HG03097 (cell line): ENCODE measurements at regions not wholly inside any gene's neighbourhood (a gene's known extent, or its start where the extent isn't known, plus 50 kb on each side); places are given as distances from the start of the nearest gene placed in this dataset.
"Not testable (repeated sequence)": the region's sequence is repeated elsewhere in the genome, so short reads cannot be mapped to it uniquely, and the experiment has no call there.

ENCODE experiments used
- ATAC-seq: cut with Tn5 transposase; IDR thresholded peaks from one replicate; pipeline ENCODE4 v1.9.1; 2021; ENCODE audit not compliant: unreplicated experiment, low FRiP score

- no peak for ATAC-seq
Measured at GRCh38 chr1:182172699-182173098, 111.2 kb upstream of the ZNF648 start.

- ATAC-seq: no peak
Measured at GRCh38 chr1:182170891-182171461, 109.5 kb upstream of the ZNF648 start.

DNA sequence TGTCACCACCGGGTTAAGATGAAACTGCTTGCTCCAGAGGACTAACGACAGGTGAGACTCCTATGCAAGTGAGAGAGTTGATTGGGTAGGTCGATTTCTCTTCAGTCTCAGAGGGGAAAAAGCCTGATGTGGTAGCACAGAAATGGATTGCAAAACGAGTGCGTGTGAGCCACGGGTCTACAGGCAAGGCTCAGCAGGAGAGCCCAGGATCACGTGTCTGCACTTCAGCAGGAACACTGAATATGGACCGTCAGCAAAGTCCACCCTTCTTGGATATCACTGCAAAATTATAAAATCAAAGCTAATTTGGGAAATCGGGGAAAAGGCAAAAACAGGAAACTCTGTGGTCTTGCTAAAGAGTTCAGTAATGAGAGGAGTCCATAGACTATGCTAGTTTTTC lies 107.7 kb upstream of the ZNF648 start:
- no peak for ATAC-seq

GRCh38 chr1:182166750-182167149 lies 105.2 kb upstream of the ZNF648 start:
- no peak for ATAC-seq

DNA sequence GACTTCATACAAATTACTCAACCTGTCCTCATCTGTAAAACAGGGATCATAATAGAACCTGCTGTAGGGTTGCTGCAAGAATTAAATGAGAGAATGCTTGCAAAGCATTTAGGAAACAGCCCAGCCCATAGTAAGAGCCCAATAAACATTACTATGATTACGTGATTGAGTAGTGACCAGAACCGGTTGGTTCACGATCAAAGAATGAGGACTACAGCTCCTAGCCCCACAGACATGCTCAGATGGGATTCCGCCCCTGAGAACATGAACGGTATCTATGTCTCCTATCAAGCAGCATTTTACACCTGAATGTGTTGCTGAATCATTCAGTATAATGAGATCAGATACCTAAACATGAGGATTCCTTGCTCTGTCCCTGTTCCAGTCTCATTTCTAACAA lies 104.8 kb upstream of the ZNF648 start:
- no peak for ATAC-seq

- no peak for ATAC-seq
Measured at GRCh38 chr1:182164273-182164672, 102.8 kb upstream of the ZNF648 start.

DNA sequence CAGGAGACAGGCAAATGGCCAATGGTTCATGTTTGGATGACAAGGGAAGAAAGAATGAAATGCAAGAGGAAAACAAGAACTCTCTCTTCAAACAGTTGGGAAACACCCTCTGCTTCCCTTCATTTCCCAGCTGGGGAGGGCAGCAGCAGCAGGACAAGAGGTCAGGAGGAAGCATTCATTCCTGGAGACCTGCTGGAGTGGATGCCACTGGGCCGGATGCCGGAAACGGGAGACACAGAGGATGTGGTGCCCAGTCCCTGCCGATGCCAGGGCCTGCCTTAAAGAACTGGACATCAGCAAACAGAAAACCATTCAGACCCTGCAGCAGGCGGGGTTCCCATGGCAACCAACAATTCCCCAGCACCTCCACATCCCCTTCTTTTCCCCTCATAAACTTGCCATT lies 102.3 kb upstream of the ZNF648 start:
- ATAC-seq: no peak

- ATAC-seq: no peak
Measured at GRCh38 chr1:182159443-182159842, 97.9 kb upstream of the ZNF648 start.

GRCh38 chr1:182157187-182157586 lies 95.7 kb upstream of the ZNF648 start:
- ATAC-seq: no peak

DNA sequence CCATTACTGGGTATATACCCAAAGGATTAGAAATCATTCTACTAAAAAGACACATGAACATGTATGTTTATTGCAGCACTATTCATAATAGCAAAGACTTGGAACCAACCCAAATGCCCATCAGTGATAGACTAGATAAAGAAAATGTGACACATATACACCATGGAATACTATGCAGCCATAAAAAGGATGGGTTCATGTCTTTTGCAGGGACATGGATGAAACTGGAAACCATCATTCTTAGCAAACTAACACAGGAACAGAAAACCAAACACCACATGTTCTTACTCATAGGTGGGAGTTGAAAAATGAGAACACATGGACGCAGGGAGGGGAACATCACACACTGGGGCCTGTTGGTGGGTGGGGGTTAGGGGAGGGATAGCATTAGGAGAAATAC lies 92.9 kb upstream of the ZNF648 start:
- ATAC-seq: not testable (repeated sequence)

- no peak for ATAC-seq
Measured at GRCh38 chr1:182149411-182149965, 88.0 kb upstream of the ZNF648 start.

DNA sequence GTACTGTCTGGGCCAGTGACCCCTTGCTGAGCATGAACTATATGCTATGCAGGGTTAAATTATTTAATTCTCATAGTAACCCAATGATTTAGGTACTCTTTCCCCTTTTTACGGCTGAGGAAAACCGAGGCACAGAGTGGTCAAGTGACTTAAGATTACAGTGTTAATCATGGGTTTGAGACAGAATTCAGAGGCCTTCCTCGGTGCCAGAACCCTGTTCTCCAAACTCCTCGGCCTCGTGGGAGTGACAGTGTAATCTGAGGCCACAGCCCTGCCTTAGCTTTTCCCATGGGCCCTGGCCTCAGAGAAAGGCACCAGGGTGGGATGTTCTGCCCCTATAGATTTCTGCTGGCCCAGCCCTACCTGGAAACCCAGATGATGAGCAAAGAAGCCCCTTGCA lies 86.4 kb upstream of the ZNF648 start:
- ATAC-seq: no peak

DNA sequence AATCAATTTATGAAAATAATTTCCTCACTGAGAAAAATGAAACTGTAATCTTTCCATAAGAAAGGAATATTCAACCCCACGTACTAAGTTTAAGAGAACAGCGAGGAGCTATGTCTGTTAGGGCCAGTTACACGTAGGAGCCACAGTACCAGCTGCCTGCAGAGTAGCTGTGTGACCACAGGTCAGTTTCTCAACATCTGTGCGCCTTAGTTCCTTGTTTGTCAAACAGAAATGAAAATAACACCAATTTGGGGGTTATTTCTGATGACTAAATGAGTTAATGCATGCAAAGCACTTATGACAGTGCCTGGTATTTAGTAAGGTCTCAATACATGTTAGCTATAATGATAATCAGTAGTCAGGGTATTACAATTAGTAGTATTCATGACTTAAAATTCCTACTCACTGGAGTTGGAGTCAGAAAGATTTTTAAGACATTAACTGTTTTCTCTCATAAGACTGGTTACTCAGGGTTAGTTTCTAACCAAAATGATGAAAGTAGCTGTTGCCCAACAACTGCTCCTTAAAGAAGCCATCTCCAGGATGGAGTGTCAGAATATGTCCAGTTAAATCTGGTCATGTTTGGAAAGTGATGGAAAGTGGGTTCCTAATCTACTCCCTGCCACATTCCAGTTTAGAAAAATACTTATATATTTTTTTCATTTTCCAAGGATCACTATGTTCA lies 85.8 kb upstream of the ZNF648 start:
- peak; percentile 82 for ATAC-seq

GRCh38 chr1:182146286-182146685 lies 84.8 kb upstream of the ZNF648 start:
- ATAC-seq: no peak

DNA sequence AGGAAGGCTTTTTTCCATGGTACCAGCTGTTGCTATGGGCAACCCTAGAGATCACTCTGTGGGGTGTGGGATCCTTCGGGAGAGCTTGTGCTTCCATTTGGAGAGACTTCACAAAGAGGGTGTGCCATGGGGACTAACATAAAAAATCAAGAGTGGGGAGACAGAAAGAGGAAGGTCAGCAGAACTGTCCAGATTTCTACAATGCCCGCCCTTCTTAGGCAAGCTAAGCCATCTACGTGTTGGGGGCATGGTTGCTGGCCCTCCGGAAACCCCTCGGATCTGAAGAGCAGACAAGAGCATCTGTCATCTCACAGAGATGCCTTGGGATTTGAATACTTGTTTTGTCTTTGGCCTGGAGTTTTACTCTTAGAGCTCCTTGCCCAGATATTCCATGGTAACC lies 83.9 kb upstream of the ZNF648 start:
- no peak for ATAC-seq

GRCh38 chr1:182144646-182145030 lies 83.1 kb upstream of the ZNF648 start:
- no peak for ATAC-seq

GRCh38 chr1:182143825-182144645 lies 82.5 kb upstream of the ZNF648 start:
- no peak for ATAC-seq

GRCh38 chr1:182143154-182143657 lies 81.7 kb upstream of the ZNF648 start:
- ATAC-seq: no peak

GRCh38 chr1:182142621-182143020 lies 81.1 kb upstream of the ZNF648 start:
- no peak for ATAC-seq

- ATAC-seq: no peak
Measured at GRCh38 chr1:182141040-182141439, 79.5 kb upstream of the ZNF648 start.

GRCh38 chr1:182139496-182139895 lies 78.0 kb upstream of the ZNF648 start:
- no peak for ATAC-seq
